Endothelial cell of umbilical vein (primary cell): ENCODE measurements at regions not wholly inside any gene's neighbourhood (a gene's known extent, or its start where the extent isn't known, plus 50 kb on each side); places are given as distances from the start of the nearest gene placed in this dataset.

Experiments
- BruUV-seq: library from RNA; stranded (reverse); fragments of 400-500 nt; replicated peaks from 2 replicates; lab custom pipeline; 2021; lab: Mats Ljungman, UMichigan
- CTCF ChIA-PET: fragments of 300-600, 350-600 bp; sonication (Branson Sonifier 250); formaldehyde crosslinking; loops from one replicate; lab custom pipeline; 2021; ENCODE audit warnings: antibody characterized with exemption, inconsistent platforms; lab: Charles Lee
- POLR2A ChIA-PET: fragments of 300-600, 350-600 bp; sonication (Branson Sonifier 250); formaldehyde crosslinking; loops from one replicate; lab custom pipeline; 2021; ENCODE audit warnings: antibody characterized with exemption, inconsistent platforms; lab: Charles Lee
- DNase-seq: peaks from one replicate; pipeline ENCODE4 v3.0.0-alpha.2; 2011; ENCODE audit warnings: low read depth, low spot score
- FAIRE-seq: peaks from 2 replicates; lab custom pipeline; 2011; peaks lifted over from hg19 to GRCh38; lab: Jason Lieb, UNC
- H2AFZ ChIP-seq: 2 replicates; pipeline ENCODE4 v1.6.0; 2012; ENCODE audit warnings: low read depth, low read length, control low read depth, inconsistent platforms
- H3K27ac ChIP-seq: 2 replicates; pipeline ENCODE4 v1.5.1; 2011; ENCODE audit warnings: low read depth, mild to moderate bottlenecking, control low read depth, low read length, moderate library complexity; ENCODE audit not compliant: insufficient read depth
- H3K27me3 ChIP-seq, 2 experiments: 2 replicates each; pipeline versions ENCODE4 v1.6.0 to v1.6.1; 2011; ENCODE audit warnings: low read length in 2 of 2, mixed read lengths in 1 of 2; ENCODE audit not compliant: control insufficient read depth in 2 of 2, insufficient read depth in 2 of 2
- H3K36me3 ChIP-seq, 2 experiments: 2 replicates in 1 of 2; 3 replicates in 1 of 2; pipeline ENCODE4 v1.5.1; 2011; ENCODE audit warnings: low read length in 2 of 2, mild to moderate bottlenecking in 1 of 2, moderate library complexity in 1 of 2; ENCODE audit not compliant: control insufficient read depth in 2 of 2, insufficient read depth in 2 of 2; ENCODE audit errors: extremely low read depth in 1 of 2
- H3K4me1 ChIP-seq: 3 replicates; pipeline ENCODE4 v1.5.1; 2011; ENCODE audit warnings: mild to moderate bottlenecking, low read length; ENCODE audit not compliant: control insufficient read depth, insufficient read depth; ENCODE audit errors: extremely low read depth
- H3K4me2 ChIP-seq: 2 replicates; pipeline ENCODE4 v1.6.1; 2011; ENCODE audit warnings: low read length, control low read depth, mixed read lengths; ENCODE audit not compliant: insufficient read depth
- H3K4me3 ChIP-seq, 3 experiments: fragments of 200-600 bp in 1 of 3; sonication (generic), shearing (Covaris generic) in 1 of 3; replicated peaks in 1 of 3; 2 replicates each; pipeline ENCODE4 v1.5.1; 2011 to 2016; ENCODE audit warnings: control low read depth in 3 of 3, low read length in 3 of 3, mild to moderate bottlenecking in 2 of 3, inconsistent platforms in 1 of 3, low read depth in 1 of 3, moderate library complexity in 1 of 3; ENCODE audit not compliant: insufficient read depth in 1 of 3
- H3K79me2 ChIP-seq: 2 replicates; pipeline ENCODE4 v1.6.0; 2012; ENCODE audit warnings: low read length, inconsistent platforms; ENCODE audit not compliant: control insufficient read depth, insufficient read depth
- H3K9ac ChIP-seq: replicated peaks from 2 replicates; pipeline ENCODE3; 2011; ENCODE audit warnings: low read length, control low read depth; ENCODE audit not compliant: insufficient read depth; ENCODE audit errors: extremely low read depth
- H3K9me1 ChIP-seq: replicated peaks from 3 replicates; pipeline ENCODE4 v1.6.0; 2011; ENCODE audit warnings: mild to moderate bottlenecking, low read length; ENCODE audit not compliant: control insufficient read depth, insufficient read depth; ENCODE audit errors: extremely low read depth
- H3K9me3 ChIP-seq: replicated peaks from 2 replicates; pipeline ENCODE4 v1.5.1; 2012; ENCODE audit warnings: low read length, inconsistent platforms; ENCODE audit not compliant: control insufficient read depth, insufficient read depth
- H4K20me1 ChIP-seq: replicated peaks from 2 replicates; pipeline ENCODE3; 2011; ENCODE audit warnings: mild to moderate bottlenecking, low read length; ENCODE audit not compliant: control insufficient read depth, insufficient read depth; ENCODE audit errors: extremely low read depth
- CTCF ChIP-seq, 2 donors: IDR thresholded peaks; 1 replicate in 1 of 2; 2 replicates in 1 of 2; pipeline ENCODE4 v1.5.1; 2011; ENCODE audit warnings: low read length in 2 of 2, mild to moderate bottlenecking in 2 of 2, moderate library complexity in 2 of 2, control low read depth in 1 of 2, inconsistent platforms in 1 of 2, low read depth in 1 of 2; ENCODE audit not compliant: insufficient read depth in 1 of 2; ENCODE audit errors: extremely low read depth in 1 of 2
- EZH2 ChIP-seq: IDR thresholded peaks from 2 replicates; pipeline ENCODE4 v1.6.1; 2012; ENCODE audit warnings: borderline replicate concordance, low read depth, mild to moderate bottlenecking, moderate library complexity, low read length, inconsistent platforms; ENCODE audit not compliant: severe bottlenecking
- FOS ChIP-seq: IDR thresholded peaks from 2 replicates; pipeline ENCODE4 v1.6.1; 2011; ENCODE audit warnings: mild to moderate bottlenecking, low read length, moderate library complexity, borderline replicate concordance; ENCODE audit not compliant: insufficient read depth
- GATA2 ChIP-seq: IDR thresholded peaks from 2 replicates; pipeline ENCODE4 v1.7.0; 2011; ENCODE audit warnings: low read depth, mild to moderate bottlenecking, moderate library complexity, mixed read lengths, low read length; ENCODE audit not compliant: insufficient read length, insufficient read depth
- JUN ChIP-seq: IDR thresholded peaks from 2 replicates; pipeline ENCODE4 v1.6.1; 2011; ENCODE audit warnings: borderline replicate concordance, low read depth; ENCODE audit not compliant: insufficient read length, insufficient read depth
- MAX ChIP-seq: IDR thresholded peaks from 2 replicates; pipeline ENCODE4 v1.6.1; 2011; ENCODE audit not compliant: insufficient read depth, insufficient read length
- MYC ChIP-seq: IDR thresholded peaks from one replicate; pipeline ENCODE4 v1.6.1; 2011; ENCODE audit warnings: mild to moderate bottlenecking, low read depth, low read length
- POLR2A ChIP-seq: IDR thresholded peaks from 2 replicates; pipeline ENCODE4 v1.6.1; 2012; ENCODE audit warnings: low read depth, mild to moderate bottlenecking, control low read depth, low read length
- POLR2AphosphoS5 ChIP-seq: IDR thresholded peaks from 2 replicates; pipeline ENCODE4 v1.6.1; 2012; ENCODE audit warnings: low read depth, mild to moderate bottlenecking, control low read depth, low read length, moderate library complexity; ENCODE audit not compliant: insufficient read depth
- dilution Hi-C: fragments of 300-500 bp; cut with MboI; formaldehyde crosslinking; loops from one replicate; pipeline ENCODE4 v1.15.0; 2019; ENCODE audit warnings: low sequenced_read_pairs; ENCODE audit not compliant: extremely low pct_ligation_motif_present
- intact Hi-C: fragments of 100-400 bp; cut with micrococcal nuclease; formaldehyde crosslinking; loops from one replicate; pipeline ENCODE4 v1.10.0; 2022

GRCh38 chr18:72993250-72993649 lies 125.5 kb upstream of the NETO1 start:
- no TSS peak for BruUV-seq
- intact Hi-C loops: no loop called here
- Histone ChIP-seq H2AFZ (no peak overlapping the region), H4K20me1 (no peaks in the 10 kb centered on the region), H3K9me3 (peaks cover 3% of the 10 kb centered on the region), H3K36me3 (no peaks in the 10 kb centered on the region), H3K9me1 (no peaks in the 10 kb centered on the region), H3K4me3 (no peak overlapping the region), H3K9ac (no peak overlapping the region), H3K4me1 (no peaks in the 10 kb centered on the region), H3K79me2 (no peaks in the 10 kb centered on the region), H3K27ac (no peak overlapping the region), H3K27me3 (no peaks in the 10 kb centered on the region), H3K4me2 (no peak overlapping the region)
- TF ChIP-seq JUN (no peak), POLR2AphosphoS5 (no peak), FOS (no peak), GATA2 (no peak), POLR2A (no peak), CTCF (IDR thresholded peaks at IDR 0.05; ENCODE audit: extremely low read depth in 1 of 2, insufficient read depth in 1 of 2, low read depth in 1 of 2, low read length in 2 of 2) (no peak), MYC (no peak), EZH2 (no peak), MAX (no peak)
- FAIRE-seq (no peak), DNase-seq (no peak)
- dilution Hi-C loops: no loop called here
- ChIA-PET POLR2A (no interaction called here), CTCF (no interaction called here)
